ENCODE measurements at regions not wholly inside any gene's neighbourhood (a gene's known extent, or its start where the extent isn't known, plus 50 kb on each side); places are given as distances from the start of the nearest gene placed in this dataset.
A peak's percentile ranks its signal among the peaks of the same experiment; 100 is the strongest.
"Not testable (repeated sequence)": the region's sequence is repeated elsewhere in the genome, so short reads cannot be mapped to it uniquely, and the experiment has no call there.

DNA sequence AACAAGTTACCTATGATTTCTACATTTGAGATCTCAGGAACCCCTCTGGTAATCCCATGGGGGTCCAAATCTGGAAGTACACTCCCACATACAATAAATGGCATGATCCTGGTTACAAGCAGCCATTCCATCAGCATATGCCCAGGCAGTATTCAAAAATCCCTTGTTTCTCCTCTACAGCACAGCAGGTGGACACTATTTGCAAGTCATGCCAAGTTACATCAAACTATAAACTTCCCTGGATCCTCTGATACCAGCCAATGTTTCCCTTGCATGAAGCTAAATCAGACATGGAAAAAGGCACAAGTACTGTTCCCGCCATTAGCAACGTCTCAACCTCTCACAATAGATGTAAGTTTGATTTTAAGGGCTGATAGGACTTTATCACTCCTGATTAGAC is 134.5 kb upstream of the PRSS16 start:
- no peak for DNase-seq

DNA sequence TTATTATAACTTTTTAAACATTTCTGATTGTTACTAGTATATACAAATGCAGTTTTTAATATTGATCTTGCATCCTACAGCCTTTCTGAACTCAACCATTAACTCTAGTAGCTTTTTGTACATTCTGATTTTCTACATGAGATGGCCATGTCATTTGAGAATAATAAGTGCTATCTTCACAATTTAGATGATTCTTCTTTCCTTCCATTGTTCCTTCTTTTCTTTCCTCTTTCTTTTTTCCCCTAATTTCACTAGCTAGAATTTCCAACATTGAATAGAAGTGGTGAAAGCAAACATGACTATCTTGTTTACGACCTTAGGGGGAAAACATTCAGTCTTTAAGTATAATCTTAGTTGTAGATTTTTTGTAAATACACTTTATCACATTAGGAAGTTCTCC is 128.2 kb upstream of the PRSS16 start:
- DNase-seq = no peak

DNA sequence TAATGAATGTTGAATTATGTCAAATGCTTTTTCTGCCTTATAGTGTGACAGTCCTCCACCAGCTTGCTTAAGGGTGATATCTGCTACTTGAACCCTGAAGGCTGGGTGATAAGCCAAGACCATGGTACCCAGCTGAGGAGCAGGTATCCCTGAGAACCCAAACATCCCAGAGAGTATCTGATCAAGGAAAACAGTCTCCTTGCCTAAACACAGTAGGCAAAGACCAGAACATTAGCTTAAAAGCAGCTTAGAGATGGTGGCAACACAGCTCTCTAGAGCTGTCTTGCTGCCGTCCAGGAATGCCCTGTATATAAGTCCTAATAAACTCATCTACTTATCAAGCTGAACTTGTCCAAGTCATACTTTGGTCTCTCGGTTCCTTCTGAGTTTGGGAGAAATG is 127.7 kb upstream of the PRSS16 start:
- DNase-seq = no peak

DNA sequence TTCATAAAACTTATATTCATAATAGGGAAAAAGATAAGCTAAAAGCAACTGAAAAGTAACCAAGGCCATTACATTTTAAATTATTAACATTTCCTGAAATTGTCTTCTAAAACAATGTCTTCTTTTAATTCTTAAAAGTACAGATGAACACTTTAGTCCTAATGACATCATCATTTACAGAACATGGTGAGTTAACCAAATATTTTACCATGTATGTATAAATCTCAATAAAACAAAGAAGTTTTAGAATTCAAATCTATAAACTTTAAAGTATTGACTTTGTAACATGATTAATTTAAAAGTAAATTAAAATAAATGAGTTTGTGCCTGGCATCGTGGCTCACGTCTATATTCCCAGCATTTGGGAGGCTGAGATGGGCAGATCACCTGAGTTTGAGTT is 125.9 kb upstream of the PRSS16 start:
- no peak for DNase-seq

DNA sequence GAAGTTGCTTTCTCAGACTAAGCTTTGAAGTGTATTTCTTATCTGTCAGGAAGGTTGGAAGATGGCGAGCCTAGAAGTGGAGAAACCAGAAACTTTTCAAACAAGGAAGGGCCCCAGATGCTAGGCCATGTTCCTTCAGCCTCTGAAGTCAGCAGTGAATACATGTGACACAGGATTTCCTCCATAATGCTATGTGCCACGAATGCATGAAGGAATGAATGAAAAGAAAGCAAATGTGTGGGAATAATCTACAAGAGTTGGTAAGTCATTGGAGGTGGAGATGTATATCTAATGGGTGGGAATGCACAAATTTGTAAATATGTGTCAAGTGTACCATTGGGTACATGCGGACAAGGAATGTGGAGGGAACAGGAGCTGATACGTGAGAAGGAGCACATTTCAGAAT is 123.2 kb upstream of the PRSS16 start:
- no peak for DNase-seq

DNA sequence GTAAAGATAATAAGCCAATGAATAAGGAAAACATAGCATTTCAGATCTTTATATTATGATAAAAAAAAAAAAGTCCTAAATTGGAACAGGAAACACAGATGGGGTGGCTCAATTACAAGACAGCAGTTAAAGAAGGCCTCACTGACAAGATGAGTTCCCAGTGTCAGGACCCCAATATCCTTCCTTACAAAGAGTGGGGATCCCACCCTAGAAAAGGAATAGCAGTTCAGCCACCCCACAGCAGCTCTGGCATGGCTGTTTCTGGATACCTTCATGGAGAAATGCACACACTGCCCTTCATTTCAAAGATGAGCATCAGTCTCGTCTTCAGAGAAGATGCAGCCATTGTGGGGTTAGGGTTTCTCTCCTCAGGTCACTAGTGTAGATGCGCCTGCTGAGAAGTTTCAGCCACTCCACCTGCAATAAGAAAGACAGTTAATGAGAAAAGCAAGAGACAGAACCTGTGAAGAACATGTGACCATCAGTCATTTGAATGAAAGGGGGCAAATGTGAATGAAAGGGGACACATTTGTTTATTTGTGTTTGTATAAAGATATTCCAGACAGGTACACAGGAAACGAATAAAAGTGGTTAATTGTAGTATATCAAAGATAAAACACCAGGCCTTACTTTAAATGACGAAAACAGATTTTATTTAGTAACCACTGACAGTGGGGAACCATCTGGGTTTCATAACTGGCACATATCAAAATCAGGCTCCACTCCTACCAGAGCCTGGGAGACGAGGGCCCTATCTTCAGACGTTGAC is 121.3 kb upstream of the PRSS16 start:
- DNase-seq = no peak

DNA sequence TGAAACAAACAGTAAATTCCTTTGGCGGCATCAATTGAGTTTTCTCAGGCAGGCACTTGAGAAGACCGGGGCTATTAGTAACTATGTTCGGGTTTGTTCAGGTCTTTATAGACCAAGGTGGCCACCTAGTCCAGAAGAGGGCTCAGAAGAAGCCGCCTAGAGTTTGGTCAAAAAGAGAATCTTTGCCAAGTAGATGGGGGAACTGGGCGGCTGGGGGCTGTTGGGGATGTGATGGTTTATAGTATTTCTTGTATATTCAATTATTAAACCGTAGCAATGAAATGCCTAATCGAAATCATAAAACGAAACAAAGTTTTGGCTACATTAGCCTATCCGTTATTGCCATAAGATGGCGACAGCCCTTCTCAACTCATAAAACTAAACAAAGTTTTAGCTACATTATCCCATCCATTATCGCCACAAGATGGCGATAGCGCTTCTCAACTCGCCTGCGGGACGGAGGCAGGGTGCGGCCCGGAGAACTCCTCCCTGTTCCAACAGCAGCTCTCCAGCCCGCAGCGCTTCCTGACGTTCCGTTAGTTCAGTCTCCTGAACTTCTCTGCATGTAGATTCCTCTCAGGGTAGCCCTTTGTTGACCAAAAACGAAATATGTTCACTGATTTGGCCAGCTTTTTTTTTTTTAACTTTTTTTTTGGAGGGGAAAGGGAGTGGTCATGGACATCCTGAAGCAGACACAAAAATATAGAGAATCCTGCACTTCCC is 120.5 kb upstream of the PRSS16 start:
- DNase-seq = peak; percentile 88

DNA sequence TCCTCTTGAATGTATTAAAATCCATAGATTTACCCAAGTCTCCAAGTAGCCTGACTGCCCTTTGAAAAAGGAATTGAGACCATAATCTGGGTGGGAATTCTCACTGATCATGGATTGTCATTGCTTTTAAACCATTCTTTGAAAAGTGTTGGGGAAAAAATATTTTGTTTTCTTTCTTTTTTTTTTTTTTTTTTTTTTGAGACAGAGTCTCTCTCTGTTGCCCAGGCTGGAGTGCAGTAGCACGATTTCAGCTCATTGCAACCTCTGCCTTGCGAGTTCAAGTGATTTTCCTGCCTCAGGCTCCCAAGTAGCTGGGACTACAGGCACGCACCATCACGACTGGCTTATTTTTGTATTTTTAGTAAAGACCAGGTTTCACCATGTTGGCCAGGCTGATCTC is 119.6 kb upstream of the PRSS16 start:
- DNase-seq = not testable (repeated sequence)

DNA sequence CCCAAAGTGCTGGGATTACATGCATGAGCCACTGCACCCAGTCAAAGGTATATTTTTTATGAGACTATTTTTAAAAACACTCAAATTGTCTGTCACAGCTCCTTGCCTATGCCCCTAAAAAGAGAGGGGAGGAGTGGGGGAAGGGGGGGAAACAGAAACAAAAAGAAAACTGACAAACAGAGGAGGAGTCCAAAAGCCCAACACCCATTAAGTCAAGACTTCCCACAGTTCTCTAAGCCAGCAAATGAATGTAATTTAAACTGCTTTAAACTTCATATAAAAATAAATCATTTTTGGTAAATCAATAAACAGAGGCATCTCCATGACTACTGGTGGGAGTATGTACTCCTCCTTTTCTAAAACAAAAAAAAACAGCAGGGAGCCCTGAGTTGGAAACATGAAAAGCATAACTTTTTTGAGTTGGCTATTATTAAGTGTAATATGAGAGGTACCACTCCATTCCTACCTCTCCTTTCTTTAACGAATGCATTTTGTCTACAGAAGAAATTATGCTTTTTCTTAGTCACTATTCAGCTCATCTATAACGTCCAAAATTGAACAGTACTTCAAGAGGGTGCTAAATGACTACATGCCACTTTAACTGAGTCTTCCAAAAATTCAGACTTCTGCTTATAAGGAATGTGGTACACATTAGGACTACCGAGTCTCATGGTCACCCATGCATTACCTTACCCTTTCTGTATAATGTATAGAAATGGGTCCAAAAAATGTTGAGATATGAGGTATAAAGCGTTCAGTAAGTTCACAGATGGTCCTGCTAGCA is 119.0 kb upstream of the PRSS16 start:
- DNase-seq = no peak

DNA sequence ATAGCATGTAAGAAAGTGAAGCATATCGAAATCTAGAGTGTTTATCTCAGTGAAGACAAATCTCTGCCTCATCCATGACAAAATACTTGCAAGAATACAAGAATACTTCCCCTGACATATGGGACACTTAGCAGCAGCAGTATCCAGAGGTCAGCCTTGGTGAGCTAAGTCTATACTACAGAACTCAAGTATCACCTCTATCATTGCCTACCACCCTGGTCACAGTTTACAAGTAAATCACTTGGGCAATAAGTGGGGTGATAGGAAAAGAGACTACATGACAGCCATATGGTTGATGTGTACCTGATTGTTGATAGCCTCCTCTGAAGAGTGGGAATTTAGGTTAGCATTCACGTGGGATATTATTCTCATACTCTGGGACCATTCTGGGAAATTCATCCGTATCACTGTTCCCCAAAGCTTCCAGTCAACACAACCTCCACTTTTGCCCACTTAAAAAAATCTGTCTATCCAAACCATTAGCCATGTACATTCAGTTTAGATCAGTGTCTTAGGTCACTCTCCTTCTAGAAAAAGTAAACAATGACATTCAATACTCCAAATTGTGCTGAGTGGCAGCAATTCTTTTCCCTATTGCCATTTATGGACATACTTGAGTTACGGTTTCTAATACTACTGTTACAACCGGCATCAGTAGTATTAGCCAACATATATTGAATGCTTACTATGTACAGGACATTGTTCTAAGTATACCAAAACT is 118.2 kb upstream of the PRSS16 start:
- no peak for DNase-seq

DNA sequence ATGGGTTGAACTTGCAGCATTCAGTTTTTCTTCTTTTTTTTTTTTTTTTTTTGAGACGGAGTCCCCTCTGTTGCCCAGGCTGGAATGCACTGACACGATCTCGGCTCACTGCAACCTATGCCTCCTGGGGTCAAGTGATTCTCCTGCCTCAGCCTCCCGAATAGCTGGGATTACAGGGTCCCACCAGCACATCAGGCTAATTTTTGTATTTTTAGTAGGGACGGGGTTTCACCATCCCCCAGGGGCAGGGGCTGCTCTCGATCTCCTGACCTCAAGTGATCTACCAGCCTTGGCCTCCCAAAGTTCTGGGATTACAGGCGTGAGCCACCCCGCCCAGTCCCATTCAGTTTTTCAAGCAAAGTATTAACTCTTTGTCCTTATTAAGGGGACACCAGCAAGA is 117.6 kb upstream of the PRSS16 start:
- DNase-seq = no peak

DNA sequence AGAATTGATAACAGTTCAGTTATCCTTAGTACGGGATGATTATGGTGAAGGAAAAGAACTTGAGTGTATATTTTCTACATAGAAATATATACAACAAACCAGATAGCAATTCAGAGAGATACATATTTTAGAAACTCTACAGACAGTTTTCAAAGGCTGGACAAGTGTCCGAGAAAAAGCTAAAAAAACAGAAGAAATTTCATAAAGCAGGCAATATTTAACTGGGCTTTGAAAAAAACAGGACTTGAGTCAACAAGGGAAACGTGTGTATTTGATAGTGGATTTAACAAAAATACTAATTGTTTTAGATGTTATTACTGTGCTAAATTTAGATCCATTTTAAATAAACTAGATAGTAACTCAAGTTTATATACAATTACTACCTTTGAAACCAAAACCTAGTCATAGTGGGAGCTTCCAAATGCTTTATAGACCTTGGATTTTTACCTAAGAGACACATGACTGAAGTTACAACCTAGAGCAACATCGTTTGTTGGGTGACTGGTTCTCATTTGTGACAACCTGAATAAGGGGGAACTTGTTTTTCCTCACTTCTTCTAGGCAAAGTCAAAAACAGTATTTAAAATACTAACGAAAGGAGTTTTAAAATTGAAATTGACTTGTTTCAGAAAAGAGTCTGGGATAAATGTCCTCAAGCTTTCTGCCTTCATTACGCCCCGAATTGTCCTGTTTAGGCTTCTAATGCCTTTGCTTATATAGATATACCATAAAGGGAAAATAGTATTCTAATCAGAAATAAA is 116.7 kb upstream of the PRSS16 start:
- no peak for DNase-seq

DNA sequence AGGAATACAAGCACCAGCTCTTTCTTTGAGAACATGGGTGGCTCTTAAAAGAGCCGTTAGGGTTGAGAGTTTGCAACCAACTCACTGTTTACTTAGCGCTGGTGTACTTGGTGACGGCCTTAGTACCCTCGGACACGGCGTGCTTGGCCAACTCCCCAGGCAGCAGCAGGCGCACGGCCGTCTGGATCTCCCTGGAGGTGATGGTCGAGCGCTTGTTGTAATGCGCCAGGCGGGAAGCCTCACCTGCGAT is 115.3 kb upstream of the PRSS16 start:
- DNase-seq = not testable (repeated sequence)

DNA sequence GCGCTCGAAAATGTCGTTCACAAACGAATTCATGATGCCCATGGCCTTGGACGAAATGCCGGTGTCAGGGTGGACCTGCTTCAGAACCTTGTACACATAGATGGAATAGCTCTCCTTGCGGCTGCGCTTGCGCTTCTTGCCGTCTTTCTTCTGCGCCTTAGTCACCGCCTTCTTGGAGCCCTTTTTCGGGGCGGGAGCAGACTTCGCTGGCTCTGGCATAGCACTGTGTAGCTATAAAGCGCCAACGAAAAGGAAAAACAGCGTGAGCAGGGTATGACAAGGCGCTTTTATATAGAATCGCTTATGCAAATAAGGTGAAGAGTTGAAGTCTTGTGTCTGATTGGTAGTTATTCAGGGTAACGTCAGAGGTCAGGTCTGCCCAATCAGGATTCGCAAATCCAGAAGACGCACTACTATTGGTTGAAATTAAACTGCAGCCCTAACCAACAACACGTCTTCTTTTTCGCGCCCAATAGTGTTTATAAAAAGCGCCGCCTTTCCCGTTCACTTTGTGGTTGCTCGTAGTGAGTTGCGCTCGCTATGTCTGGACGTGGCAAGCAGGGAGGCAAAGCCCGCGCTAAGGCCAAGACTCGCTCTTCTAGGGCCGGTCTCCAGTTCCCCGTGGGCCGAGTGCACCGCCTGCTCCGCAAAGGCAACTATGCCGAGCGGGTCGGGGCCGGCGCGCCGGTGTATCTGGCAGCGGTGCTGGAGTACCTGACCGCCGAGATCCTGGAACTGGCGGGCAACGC is 114.8 kb upstream of the PRSS16 start:
- peak; percentile 92 for DNase-seq

DNA sequence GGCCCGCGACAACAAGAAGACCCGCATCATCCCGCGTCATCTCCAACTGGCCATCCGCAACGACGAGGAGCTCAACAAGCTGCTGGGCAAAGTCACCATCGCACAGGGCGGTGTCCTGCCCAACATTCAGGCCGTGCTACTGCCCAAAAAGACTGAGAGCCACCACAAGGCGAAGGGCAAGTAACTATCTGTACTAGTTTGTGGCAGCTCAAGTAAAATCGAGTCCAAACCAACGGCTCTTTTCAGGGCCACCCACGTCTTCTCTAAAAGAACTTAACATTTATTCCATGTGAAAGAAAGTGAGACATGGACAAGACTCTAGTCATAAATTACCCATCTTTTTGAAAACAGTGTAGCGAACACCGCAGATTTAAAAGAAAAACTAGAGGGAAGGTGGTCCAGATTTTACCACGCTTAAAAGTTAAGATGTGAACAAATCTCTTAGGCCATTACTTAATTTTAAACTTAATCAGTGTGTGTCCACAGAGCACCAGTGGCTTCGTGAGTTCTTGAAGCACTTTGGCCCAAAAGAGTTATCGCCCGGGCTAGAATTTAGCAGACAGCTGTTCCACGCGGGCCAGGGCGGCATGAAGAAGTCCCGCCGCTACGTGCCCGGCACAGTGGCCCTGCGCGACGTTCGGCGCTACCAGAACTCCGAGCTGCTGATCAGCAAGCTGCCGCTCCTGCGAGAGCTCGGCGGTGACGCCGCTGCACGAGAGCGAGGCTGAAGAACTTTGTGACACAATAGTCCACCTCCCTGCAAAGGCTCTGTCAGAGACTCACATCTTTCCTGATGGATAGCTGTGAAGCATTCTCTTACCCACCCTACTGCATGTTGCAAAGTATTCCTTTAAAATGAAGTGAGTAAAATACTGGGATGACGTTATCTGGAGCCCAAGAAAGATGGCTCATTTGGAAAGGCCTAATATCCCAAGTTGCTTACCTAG is 113.9 kb upstream of the PRSS16 start:
- peak; percentile 91 for DNase-seq

DNA sequence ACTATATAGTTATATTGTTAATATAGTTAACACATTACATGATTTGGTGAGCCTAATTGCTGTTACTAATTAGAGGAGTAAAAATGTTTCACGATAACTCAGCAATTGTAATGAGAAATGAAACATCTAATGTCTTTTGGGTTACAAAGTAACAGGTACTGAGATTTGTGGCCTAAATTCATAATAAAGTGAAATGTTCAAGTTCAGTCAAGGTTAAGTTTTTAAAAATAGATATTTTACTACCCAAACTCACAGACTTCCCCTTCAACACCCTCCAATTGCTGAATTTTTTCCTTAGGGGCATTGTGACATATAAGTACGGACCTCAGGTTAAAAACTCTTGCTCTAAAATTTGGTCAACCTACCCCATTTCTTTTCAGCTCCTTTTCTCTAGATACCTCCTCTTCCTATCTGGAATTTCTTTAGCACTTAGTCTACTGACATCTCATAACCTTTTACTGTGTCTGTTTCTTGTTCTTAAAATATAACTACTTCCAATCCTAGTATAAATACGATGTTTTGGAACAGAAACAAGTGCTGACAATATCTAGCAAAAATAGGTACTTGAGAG is 112.3 kb upstream of the PRSS16 start:
- no peak for DNase-seq

DNA sequence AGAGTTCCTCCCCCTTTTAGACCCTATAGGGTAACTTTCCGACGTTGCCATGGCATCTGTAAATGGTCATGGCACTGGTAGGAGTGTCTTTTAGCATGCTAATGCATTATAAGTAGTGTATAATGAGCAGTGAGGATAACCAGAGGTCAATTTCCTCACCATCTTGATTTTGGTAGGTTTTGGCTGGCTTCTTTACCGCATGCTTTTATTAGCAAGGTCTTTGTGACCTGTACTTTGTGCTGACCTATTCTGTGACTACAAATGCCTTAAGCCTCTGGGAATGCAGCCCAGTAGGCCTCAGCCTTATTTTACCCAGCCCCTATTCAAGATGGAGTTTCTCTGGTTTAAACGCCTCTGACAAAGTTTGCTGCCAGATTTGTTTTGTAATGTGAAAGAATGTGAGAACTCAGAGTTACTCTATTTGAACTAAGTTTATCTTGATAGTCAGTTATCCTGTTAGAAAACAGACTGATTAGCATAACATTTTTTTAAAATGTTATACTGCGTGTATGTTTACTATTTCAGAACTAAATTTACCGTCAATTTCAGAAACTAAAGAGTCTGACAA is 111.3 kb upstream of the PRSS16 start:
- DNase-seq = no peak

DNA sequence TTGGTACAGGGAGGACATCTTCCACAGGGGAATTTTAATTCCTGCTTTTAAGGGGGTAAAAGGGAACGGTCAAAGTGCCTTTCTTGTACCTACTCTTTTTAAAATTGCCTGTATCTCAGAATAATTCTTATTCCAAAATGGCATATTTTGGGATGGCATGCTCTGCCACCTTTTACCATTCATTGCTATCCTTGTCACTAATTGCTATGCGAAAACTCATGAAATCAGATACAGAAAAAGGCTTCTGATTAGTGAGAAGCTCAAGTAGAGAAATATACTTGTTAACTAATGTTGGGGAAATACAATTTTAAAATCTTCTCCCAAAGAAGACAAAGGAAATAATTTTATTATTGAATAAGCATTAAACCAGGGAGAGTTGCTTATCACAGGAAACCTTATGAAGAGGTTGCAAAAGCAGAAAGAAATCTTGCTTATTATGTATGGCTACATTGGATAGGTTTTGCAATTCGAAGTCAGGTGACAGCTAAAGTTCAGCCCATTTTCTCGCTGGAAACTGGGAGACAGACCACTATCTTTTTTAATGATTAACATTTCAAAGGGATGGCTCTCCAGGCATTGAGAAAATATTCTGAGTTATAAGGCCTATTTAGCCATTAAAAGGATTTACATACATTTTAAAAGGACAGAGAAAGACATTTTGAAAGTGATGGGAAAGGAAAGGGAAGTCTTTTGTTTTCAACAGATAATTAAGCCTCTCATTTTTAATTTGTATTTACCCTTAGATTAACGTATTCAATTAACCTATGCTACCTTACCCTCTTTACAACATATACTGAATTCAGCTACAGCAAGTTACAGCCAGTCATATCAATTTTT is 110.3 kb upstream of the PRSS16 start:
- DNase-seq = no peak

DNA sequence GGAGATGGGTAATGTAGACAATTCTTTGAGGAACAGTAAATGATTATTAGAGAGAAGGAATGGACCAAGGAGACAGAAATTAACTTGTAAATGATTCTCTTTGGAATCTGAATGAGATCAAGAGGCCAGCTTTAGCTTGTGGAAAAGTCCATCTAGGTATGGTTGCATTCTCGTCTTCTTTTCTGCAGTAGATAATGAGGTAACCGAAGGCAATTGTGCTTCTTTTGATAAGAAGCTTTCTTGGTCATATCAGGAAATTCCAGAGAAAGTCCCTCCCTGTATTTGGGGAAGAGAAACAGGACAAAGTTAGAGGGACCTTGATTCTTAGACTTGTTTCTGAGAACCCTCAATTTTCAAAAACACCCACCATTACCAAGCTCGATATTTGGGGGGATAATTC is 109.1 kb upstream of the PRSS16 start:
- DNase-seq = no peak

All from activated CD4-positive, alpha-beta T cell treated with anti-CD3 and anti-CD28 coated beads for 48 hours (primary cell).